Activated B cell treated with CpG ODN at 0.5 μM for 24 hours (primary cell): ENCODE measurements at regions not wholly inside any gene's neighbourhood (a gene's known extent, or its start where the extent isn't known, plus 50 kb on each side); places are given as distances from the start of the nearest gene placed in this dataset.

Source experiments
- ATAC-seq: fragments of 200-7000 bp; cut with Tn5 transposase; one replicate; pipeline ENCODE4 v1.10.0; 2021; ENCODE audit warnings: low read depth, mild to moderate bottlenecking, moderate library complexity
- CTCF ChIA-PET: fragments of 350-600 bp; sonication (Branson Sonifier 250); formaldehyde crosslinking; loops from one replicate; lab custom pipeline; 2021; ENCODE audit warnings: antibody characterized with exemption; lab: Charles Lee
- POLR2A ChIA-PET: fragments of 350-600 bp; sonication (Branson Sonifier 250); formaldehyde crosslinking; loops from one replicate; lab custom pipeline; 2021; ENCODE audit warnings: antibody characterized with exemption; lab: Charles Lee
- DNase-seq: peaks from one replicate; pipeline ENCODE4 v3.0.0; 2022
- H3K27ac Mint-ChIP-seq: one replicate; pipeline ENCODE4 v1.8.0; 2020; ENCODE audit warnings: mixed read lengths
- H3K27me3 Mint-ChIP-seq: one replicate; pipeline ENCODE4 v1.8.0; 2021; ENCODE audit warnings: mixed read lengths
- H3K36me3 Mint-ChIP-seq: one replicate; pipeline ENCODE4 v1.8.0; 2021; ENCODE audit warnings: low read depth, mixed read lengths
- H3K4me1 Mint-ChIP-seq: one replicate; pipeline ENCODE4 v1.8.0; 2021; ENCODE audit warnings: mixed read lengths
- H3K4me3 Mint-ChIP-seq: one replicate; pipeline ENCODE4 v1.8.0; 2020; ENCODE audit warnings: mild to moderate bottlenecking, mixed read lengths
- H3K9me3 Mint-ChIP-seq: one replicate; pipeline ENCODE4 v1.8.0; 2020; ENCODE audit warnings: mixed read lengths
- CTCF ChIP-seq: fragments of 200-600 bp; IDR thresholded peaks from one replicate; pipeline ENCODE4 v1.8.0; 2022; ENCODE audit warnings: antibody characterized with exemption, mild to moderate bottlenecking
- intact Hi-C: fragments of 100-400 bp; cut with micrococcal nuclease; formaldehyde crosslinking; loops from one replicate; pipeline ENCODE4 v1.15.1; 2024

DNA sequence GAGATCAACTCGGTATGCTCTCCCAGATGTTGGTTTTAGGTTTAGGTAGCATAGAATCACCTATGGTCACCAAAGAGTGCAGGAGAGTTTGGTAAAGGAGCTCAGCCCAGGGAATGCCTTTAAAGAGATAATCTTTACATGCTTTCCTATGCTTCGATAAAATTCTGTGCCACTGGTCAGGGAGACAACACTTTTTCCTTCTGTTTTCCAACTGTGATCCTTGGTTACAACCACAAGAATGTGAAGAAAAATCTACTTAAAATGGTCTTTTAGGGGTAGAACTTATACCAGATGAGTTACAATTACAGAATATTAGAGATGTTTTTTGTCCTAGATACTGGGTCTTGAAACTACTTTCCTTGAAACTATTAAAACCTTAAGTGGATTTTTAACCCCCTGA is 895.6 kb downstream of the TTLL7 start:
- DNase-seq (no peak), ATAC-seq (no peak)
- TF ChIP-seq CTCF, result no peak
- ChIA-PET CTCF (no interaction called here), POLR2A (no interaction called here)
- Mint-ChIP-seq H3K4me3 (no peak overlapping the region), H3K9me3 (no peaks in the 10 kb centered on the region), H3K4me1 (no peaks in the 10 kb centered on the region), H3K36me3 (no peaks in the 10 kb centered on the region), H3K27me3 (no peaks in the 10 kb centered on the region), H3K27ac (no peak overlapping the region)
- intact Hi-C loops, result no loop called here

DNA sequence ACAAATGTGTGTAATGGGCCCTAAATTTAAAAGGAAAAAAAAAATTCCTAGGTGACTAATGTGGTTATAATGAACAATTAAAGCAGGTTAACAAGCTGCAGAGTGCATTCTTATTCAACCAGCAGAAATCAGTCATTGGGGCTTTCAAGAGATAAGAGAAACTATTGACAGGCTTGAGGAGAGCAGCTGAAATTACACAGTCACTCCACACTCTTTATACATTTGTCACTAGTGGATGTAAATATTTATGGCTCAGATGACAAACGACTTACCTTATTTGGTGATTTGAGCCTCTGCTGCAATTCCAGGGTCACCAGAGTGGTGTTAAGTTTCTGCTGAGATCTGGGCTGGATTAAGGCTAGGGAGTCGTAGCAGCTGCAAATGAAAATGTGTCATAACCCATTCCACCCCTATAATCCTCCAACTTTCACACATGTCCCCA is 896.3 kb downstream of the TTLL7 start:
- POLR2A ChIA-PET, result no interaction called here
- intact Hi-C loops, result no loop called here
- CTCF ChIA-PET, result no interaction called here
- TF ChIP-seq CTCF, result no peak
- Mint-ChIP-seq H3K4me1 (no peaks in the 10 kb centered on the region), H3K27ac (no peak overlapping the region), H3K27me3 (no peaks in the 10 kb centered on the region), H3K9me3 (no peaks in the 10 kb centered on the region), H3K4me3 (no peak overlapping the region), H3K36me3 (no peaks in the 10 kb centered on the region)
- ATAC-seq (no peak), DNase-seq (no peak)

DNA sequence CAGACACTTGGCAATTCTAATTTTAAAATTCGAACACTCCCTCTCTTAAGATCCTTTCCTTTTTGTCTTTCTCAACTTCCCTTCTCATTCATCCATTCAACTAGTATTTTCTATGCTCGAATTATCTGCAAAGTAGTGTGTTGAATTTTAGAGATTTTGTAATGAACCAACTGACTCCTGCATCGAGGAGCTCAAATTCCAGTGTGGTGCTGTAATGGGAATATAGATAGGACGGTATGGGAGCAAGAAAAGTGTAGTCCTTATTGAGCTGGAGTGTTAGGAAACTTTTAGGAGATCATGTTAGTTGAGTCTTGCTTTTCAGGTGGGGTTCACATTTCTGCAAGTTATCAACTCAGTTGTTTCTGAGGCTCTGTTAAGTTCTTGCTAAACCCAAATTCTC is 897.5 kb downstream of the TTLL7 start:
- no peak for DNase-seq
- no peaks in the 10 kb centered on the region for H3K9me3 Mint-ChIP-seq
- no peak overlapping the region for H3K27ac Mint-ChIP-seq
- no peak for TF ChIP-seq CTCF
- ATAC-seq, result no peak
- intact Hi-C loops, result no loop called here
- ChIA-PET POLR2A (no interaction called here), CTCF (no interaction called here)
- no peaks in the 10 kb centered on the region for H3K27me3 Mint-ChIP-seq
- no peaks in the 10 kb centered on the region for H3K4me1 Mint-ChIP-seq
- no peak overlapping the region for H3K4me3 Mint-ChIP-seq
- no peaks in the 10 kb centered on the region for H3K36me3 Mint-ChIP-seq

GRCh38 chr1:83100133-83100532 is 898.8 kb downstream of the TTLL7 start:
- CTCF ChIA-PET, result no interaction called here
- no peak for ATAC-seq
- intact Hi-C loops, result no loop called here
- POLR2A ChIA-PET, result no interaction called here
- H3K36me3 Mint-ChIP-seq, result no peaks in the 10 kb centered on the region
- DNase-seq, result no peak
- no peak for TF ChIP-seq CTCF
- H3K4me1 Mint-ChIP-seq, result no peaks in the 10 kb centered on the region
- no peak overlapping the region for H3K4me3 Mint-ChIP-seq
- H3K27me3 Mint-ChIP-seq, result no peaks in the 10 kb centered on the region
- no peak overlapping the region for H3K27ac Mint-ChIP-seq
- H3K9me3 Mint-ChIP-seq, result no peaks in the 10 kb centered on the region

DNA sequence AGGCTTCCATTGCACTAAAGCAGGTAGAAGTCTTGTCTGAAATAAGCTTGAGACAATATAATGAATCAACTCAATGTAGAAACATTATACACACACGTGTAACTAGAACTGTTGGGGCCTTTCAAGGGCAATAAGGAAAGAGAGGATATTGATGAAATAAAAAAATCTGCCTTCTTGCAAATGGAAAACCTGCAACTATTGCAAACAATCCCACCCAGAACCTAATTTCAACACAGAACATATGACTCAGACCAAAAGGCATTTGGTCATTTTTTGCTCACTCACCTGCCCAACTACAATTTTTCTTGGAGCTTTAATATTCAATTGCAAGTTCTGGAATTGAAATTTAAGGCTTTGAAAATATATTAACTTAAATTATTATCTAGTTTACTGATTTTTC is 900.1 kb downstream of the TTLL7 start:
- no peaks in the 10 kb centered on the region for H3K4me1 Mint-ChIP-seq
- H3K4me3 Mint-ChIP-seq, result no peak overlapping the region
- POLR2A ChIA-PET, result no interaction called here
- CTCF ChIA-PET, result no interaction called here
- TF ChIP-seq CTCF, result no peak
- no peaks in the 10 kb centered on the region for H3K9me3 Mint-ChIP-seq
- DNase-seq (no peak), ATAC-seq (no peak)
- intact Hi-C loops, result no loop called here
- no peaks in the 10 kb centered on the region for H3K36me3 Mint-ChIP-seq
- no peaks in the 10 kb centered on the region for H3K27me3 Mint-ChIP-seq
- H3K27ac Mint-ChIP-seq, result no peak overlapping the region
